ENCODE measurements at regions not wholly inside any gene's neighbourhood (a gene's known extent, or its start where the extent isn't known, plus 50 kb on each side); places are given as distances from the start of the nearest gene placed in this dataset.

- TF ChIP-seq ZNF580 (tag by site-specific recombination; IDR thresholded peaks at IDR 0.05), result no peak
- TF ChIP-seq CTCF (tag by site-specific recombination; IDR thresholded peaks at IDR 0.05), result no peak
- no peak for TF ChIP-seq REPIN1 (tag by site-specific recombination; IDR thresholded peaks at IDR 0.05; ENCODE audit: low read depth)
- TF ChIP-seq SALL2 (tag by site-specific recombination; IDR thresholded peaks at IDR 0.05; ENCODE audit: borderline replicate concordance), result no peak
- no peak for TF ChIP-seq ZNF114 (tag by site-specific recombination; IDR thresholded peaks at IDR 0.05)
These were observed 51.4 kb downstream of the MRPL36 start for GRCh38 chr5:1748271-1748670.

Data from HEK293 (cell line).